Hepatocyte (in vitro differentiated cells): ENCODE measurements at regions not wholly inside any gene's neighbourhood (a gene's known extent, or its start where the extent isn't known, plus 50 kb on each side); places are given as distances from the start of the nearest gene placed in this dataset.

Experiments
- DNase-seq: peaks from one replicate; pipeline ENCODE4 v3.0.0-alpha.2; 2016; ENCODE audit warnings: low spot score
- H2AFZ ChIP-seq: fragments of 200-600 bp; sonication (generic); 2 replicates; pipeline ENCODE4 v1.6.0; 2016; ENCODE audit warnings: antibody characterized with exemption, mild to moderate bottlenecking
- H3K27ac ChIP-seq: fragments of 200-600 bp; sonication (generic); 2 replicates; pipeline ENCODE4 v1.5.1; 2016; ENCODE audit warnings: mild to moderate bottlenecking
- H3K27me3 ChIP-seq: fragments of 200-600 bp; sonication (generic); 2 replicates; pipeline ENCODE4 v1.6.1; 2016
- H3K36me3 ChIP-seq: fragments of 200-600 bp; sonication (generic); replicated peaks from 2 replicates; pipeline ENCODE4 v1.5.1; 2016; ENCODE audit warnings: low read depth; ENCODE audit not compliant: insufficient read depth
- H3K4me1 ChIP-seq: fragments of 200-600 bp; sonication (generic); 2 replicates; pipeline ENCODE4 v1.5.1; 2016; ENCODE audit warnings: mild to moderate bottlenecking, moderate library complexity; ENCODE audit not compliant: insufficient read depth
- H3K4me2 ChIP-seq: fragments of 200-600 bp; sonication (generic); 2 replicates; pipeline ENCODE4 v1.6.0; 2016
- H3K4me3 ChIP-seq: fragments of 200-600 bp; sonication (generic); 2 replicates; pipeline ENCODE4 v1.5.1; 2016; ENCODE audit warnings: mild to moderate bottlenecking
- H3K79me2 ChIP-seq: fragments of 200-600 bp; sonication (generic); 2 replicates; pipeline ENCODE4 v1.6.0; 2017; ENCODE audit warnings: mild to moderate bottlenecking
- H3K9me2 ChIP-seq: fragments of 200-600 bp; sonication (generic); replicated peaks from 2 replicates; pipeline ENCODE4 v1.6.0; 2017; ENCODE audit warnings: mild to moderate bottlenecking; ENCODE audit not compliant: insufficient read depth
- H3K9me3 ChIP-seq: fragments of 200-600 bp; sonication (generic); 2 replicates; pipeline ENCODE4 v1.5.1; 2016; ENCODE audit warnings: low read depth, mild to moderate bottlenecking
- H4K20me1 ChIP-seq: fragments of 200-600 bp; sonication (generic); 2 replicates; pipeline ENCODE4 v1.6.0; 2016; ENCODE audit warnings: mild to moderate bottlenecking; ENCODE audit not compliant: insufficient read depth, poor library complexity, severe bottlenecking
- EZH2 ChIP-seq: fragments of 200-600 bp; sonication (generic); IDR thresholded peaks from 2 replicates; pipeline ENCODE4 v1.6.1; 2016; ENCODE audit warnings: antibody characterized with exemption, mild to moderate bottlenecking, borderline replicate concordance
- EZH2phosphoT487 ChIP-seq: fragments of 200-600 bp; sonication (generic); IDR thresholded peaks from one replicate; pipeline ENCODE4 v1.6.1; 2018; ENCODE audit warnings: antibody characterized with exemption, mild to moderate bottlenecking, low read depth, moderate library complexity; ENCODE audit not compliant: unreplicated experiment, severe bottlenecking
- WGBS: methylation state at CpG from one replicate; pipeline ENCODE4 v1.1.6; 2016; ENCODE audit warnings: low lambda C conversion rate; ENCODE audit errors: missing lambda C conversion rate; 5-methylcytosine and 5-hydroxymethylcytosine counted together
- TF ChIP-seq, protein P1 (sequence below): fragments of 200-600 bp; sonication (generic); IDR thresholded peaks from 2 replicates; pipeline ENCODE4 v1.5.1; 2016; ENCODE audit warnings: antibody characterized with exemption, mild to moderate bottlenecking; ENCODE audit not compliant: poor library complexity

GRCh38 chr2:5329763-5330162 lies 362.4 kb upstream of the SOX11 start:
- Histone ChIP-seq H3K4me2 (no peak overlapping the region), H3K79me2 (no peaks in the 10 kb centered on the region), H3K4me3 (no peak overlapping the region), H3K36me3 (no peaks in the 10 kb centered on the region), H3K9me2 (no peaks in the 10 kb centered on the region), H3K27me3 (no peaks in the 10 kb centered on the region), H3K9me3 (no peaks in the 10 kb centered on the region), H4K20me1 (no peaks in the 10 kb centered on the region), H2AFZ (no peak overlapping the region), H3K4me1 (no peaks in the 10 kb centered on the region), H3K27ac (no peak overlapping the region)
- 77% methylated on average over 3 of the region's 3 CpGs for WGBS
- TF ChIP-seq EZH2phosphoT487 (no peak), EZH2 (no peak)
- TF ChIP-seq, protein P1, sequence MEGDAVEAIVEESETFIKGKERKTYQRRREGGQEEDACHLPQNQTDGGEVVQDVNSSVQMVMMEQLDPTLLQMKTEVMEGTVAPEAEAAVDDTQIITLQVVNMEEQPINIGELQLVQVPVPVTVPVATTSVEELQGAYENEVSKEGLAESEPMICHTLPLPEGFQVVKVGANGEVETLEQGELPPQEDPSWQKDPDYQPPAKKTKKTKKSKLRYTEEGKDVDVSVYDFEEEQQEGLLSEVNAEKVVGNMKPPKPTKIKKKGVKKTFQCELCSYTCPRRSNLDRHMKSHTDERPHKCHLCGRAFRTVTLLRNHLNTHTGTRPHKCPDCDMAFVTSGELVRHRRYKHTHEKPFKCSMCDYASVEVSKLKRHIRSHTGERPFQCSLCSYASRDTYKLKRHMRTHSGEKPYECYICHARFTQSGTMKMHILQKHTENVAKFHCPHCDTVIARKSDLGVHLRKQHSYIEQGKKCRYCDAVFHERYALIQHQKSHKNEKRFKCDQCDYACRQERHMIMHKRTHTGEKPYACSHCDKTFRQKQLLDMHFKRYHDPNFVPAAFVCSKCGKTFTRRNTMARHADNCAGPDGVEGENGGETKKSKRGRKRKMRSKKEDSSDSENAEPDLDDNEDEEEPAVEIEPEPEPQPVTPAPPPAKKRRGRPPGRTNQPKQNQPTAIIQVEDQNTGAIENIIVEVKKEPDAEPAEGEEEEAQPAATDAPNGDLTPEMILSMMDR, result no peak
- no peak for DNase-seq

DNA sequence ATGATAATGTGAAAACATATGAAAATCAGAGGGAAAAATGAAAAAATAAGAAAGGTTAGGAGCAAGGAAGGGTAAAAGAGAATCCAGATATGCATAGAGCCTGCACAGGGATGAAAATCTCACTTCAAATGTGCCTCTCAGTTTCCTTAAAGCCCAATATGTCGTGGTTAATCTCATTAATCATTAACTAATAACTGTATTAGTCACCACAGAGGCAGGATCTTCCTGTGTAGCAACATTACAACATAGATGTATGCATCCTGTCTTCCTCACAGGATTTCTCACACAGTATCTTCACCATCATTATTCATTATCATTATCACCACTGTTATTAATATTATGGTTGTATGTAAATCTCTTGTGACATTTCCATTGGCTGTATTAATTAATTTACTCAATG lies 361.2 kb upstream of the SOX11 start:
- Histone ChIP-seq H3K4me1 (no peaks in the 10 kb centered on the region), H2AFZ (no peak overlapping the region), H4K20me1 (no peaks in the 10 kb centered on the region), H3K36me3 (no peaks in the 10 kb centered on the region), H3K9me2 (no peaks in the 10 kb centered on the region), H3K27ac (no peak overlapping the region), H3K27me3 (no peaks in the 10 kb centered on the region), H3K4me2 (no peak overlapping the region), H3K9me3 (no peaks in the 10 kb centered on the region), H3K79me2 (no peaks in the 10 kb centered on the region), H3K4me3 (no peak overlapping the region)
- DNase-seq, result no peak
- WGBS, result 39% methylated on average over 1 of the region's 1 CpG
- TF ChIP-seq, protein P1, result no peak
- TF ChIP-seq EZH2 (no peak), EZH2phosphoT487 (no peak)

GRCh38 chr2:5332925-5333324 lies 359.3 kb upstream of the SOX11 start:
- no peaks in the 10 kb centered on the region for H4K20me1 ChIP-seq
- H3K36me3 ChIP-seq, result no peaks in the 10 kb centered on the region
- no peaks in the 10 kb centered on the region for H3K4me1 ChIP-seq

More at GRCh38 chr2:5332925-5333324, 359.3 kb upstream of the SOX11 start:
- Histone ChIP-seq H3K27ac (no peak overlapping the region), H3K9me2 (no peaks in the 10 kb centered on the region), H3K27me3 (no peaks in the 10 kb centered on the region), H3K4me2 (no peak overlapping the region), H2AFZ (no peak overlapping the region), H3K79me2 (no peaks in the 10 kb centered on the region), H3K9me3 (no peaks in the 10 kb centered on the region), H3K4me3 (no peak overlapping the region)
- DNase-seq, result no peak
- 76% methylated on average over 3 of the region's 3 CpGs for WGBS
- TF ChIP-seq, protein P1, result no peak
- TF ChIP-seq EZH2phosphoT487, result no peak
- TF ChIP-seq EZH2, result no peak
